Astrocyte (in vitro differentiated cells and primary cell): ENCODE measurements at regions not wholly inside any gene's neighbourhood (a gene's known extent, or its start where the extent isn't known, plus 50 kb on each side); places are given as distances from the start of the nearest gene placed in this dataset.

Experiments used
- DNase-seq: peaks from one replicate; pipeline ENCODE4 v3.0.0-alpha.2; 2010; ENCODE audit warnings: low read depth
- FAIRE-seq: peaks from 2 replicates; lab custom pipeline; 2011; peaks lifted over from hg19 to GRCh38; lab: Jason Lieb, UNC
- H2AFZ ChIP-seq: 2 replicates; pipeline ENCODE4 v1.6.0; 2012; ENCODE audit warnings: low read depth, low read length, inconsistent platforms
- H3K27ac ChIP-seq: 2 replicates; pipeline ENCODE4 v1.5.1; 2011; ENCODE audit warnings: low read depth, low read length, inconsistent platforms
- H3K27me3 ChIP-seq: 2 replicates; pipeline ENCODE4 v1.6.0; 2011; ENCODE audit warnings: low read length, inconsistent platforms; ENCODE audit not compliant: insufficient read depth
- H3K36me3 ChIP-seq: 2 replicates; pipeline ENCODE4 v1.5.1; 2011; ENCODE audit warnings: low read length, inconsistent platforms; ENCODE audit not compliant: insufficient read depth
- H3K4me1 ChIP-seq: 2 replicates; pipeline ENCODE4 v1.5.1; 2011; ENCODE audit warnings: low read length, inconsistent platforms; ENCODE audit not compliant: insufficient read depth
- H3K4me2 ChIP-seq: 2 replicates; pipeline ENCODE4 v1.6.0; 2012; ENCODE audit warnings: low read length, inconsistent platforms
- H3K4me3 ChIP-seq: 2 replicates; pipeline ENCODE4 v1.5.1; 2011; ENCODE audit warnings: low read depth, mild to moderate bottlenecking, low read length, inconsistent platforms; ENCODE audit not compliant: insufficient read depth
- H3K79me2 ChIP-seq: 2 replicates; pipeline ENCODE4 v1.6.0; 2012; ENCODE audit warnings: mild to moderate bottlenecking, low read length, inconsistent platforms; ENCODE audit not compliant: insufficient read depth
- H3K9ac ChIP-seq: 2 replicates; pipeline ENCODE4 v1.6.0; 2012; ENCODE audit warnings: mild to moderate bottlenecking, low read length, inconsistent platforms
- H3K9me3 ChIP-seq: 2 replicates; pipeline ENCODE4 v1.5.1; 2012; ENCODE audit warnings: low read depth, mild to moderate bottlenecking, low read length, inconsistent platforms; ENCODE audit not compliant: insufficient read depth
- H4K20me1 ChIP-seq: 2 replicates; pipeline ENCODE4 v1.6.0; 2012; ENCODE audit warnings: low read length, inconsistent platforms; ENCODE audit not compliant: insufficient read depth
- H3K27ac Mint-ChIP-seq: one replicate; pipeline ENCODE4 v1.8.0; 2021; ENCODE audit warnings: mild to moderate bottlenecking, mixed read lengths; ENCODE audit not compliant: unreplicated experiment
- H3K27me3 Mint-ChIP-seq: one replicate; pipeline ENCODE4 v1.8.0; 2021; ENCODE audit warnings: low read depth, mixed read lengths; ENCODE audit not compliant: unreplicated experiment
- H3K36me3 Mint-ChIP-seq: one replicate; pipeline ENCODE4 v1.8.0; 2021; ENCODE audit warnings: low read depth, mixed read lengths; ENCODE audit not compliant: unreplicated experiment
- H3K4me1 Mint-ChIP-seq: one replicate; pipeline ENCODE4 v1.8.0; 2021; ENCODE audit warnings: low read depth, mixed read lengths; ENCODE audit not compliant: unreplicated experiment
- H3K4me3 Mint-ChIP-seq: one replicate; pipeline ENCODE4 v1.8.0; 2021; ENCODE audit warnings: mild to moderate bottlenecking, moderate library complexity, mixed read lengths; ENCODE audit not compliant: unreplicated experiment
- H3K9me3 Mint-ChIP-seq: one replicate; pipeline ENCODE4 v1.8.0; 2021; ENCODE audit warnings: mild to moderate bottlenecking, mixed read lengths; ENCODE audit not compliant: unreplicated experiment
- CTCF ChIP-seq: IDR thresholded peaks from 2 replicates; pipeline ENCODE4 v1.5.1; 2011; ENCODE audit warnings: low read depth, mild to moderate bottlenecking, inconsistent platforms, low read length, moderate library complexity; ENCODE audit not compliant: insufficient read depth
- EZH2 ChIP-seq: IDR thresholded peaks from 2 replicates; pipeline ENCODE4 v1.6.1; 2012; ENCODE audit warnings: mild to moderate bottlenecking, low read length, inconsistent platforms; ENCODE audit not compliant: insufficient read depth

DNA sequence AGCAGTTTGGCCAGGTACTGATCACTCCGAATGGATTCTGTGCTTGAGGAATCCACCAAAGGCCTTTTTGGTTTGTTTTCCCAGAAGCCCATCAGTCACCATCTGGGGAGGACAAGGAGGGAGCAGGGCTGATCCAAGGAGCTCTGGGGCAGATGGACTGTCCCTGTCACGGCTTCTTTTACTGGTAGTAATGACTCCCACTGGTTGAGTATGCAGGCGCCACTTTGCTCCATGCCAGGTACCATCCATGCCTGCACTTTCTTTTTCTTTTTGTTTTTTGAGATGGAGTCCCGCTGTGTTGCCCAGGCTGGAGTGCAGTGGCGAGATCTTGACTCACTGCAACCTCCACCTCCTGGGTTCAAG lies 101.7 kb downstream of the UBIAD1 start:
- H3K9ac ChIP-seq: no peak overlapping the region
- H3K27me3 ChIP-seq: no peaks in the 10 kb centered on the region
- Mint-ChIP-seq H3K9me3 (peaks cover 2% of the 10 kb centered on the region), H3K4me3 (no peak overlapping the region), H3K4me1 (no peaks in the 10 kb centered on the region), H3K27ac (no peak overlapping the region), H3K27me3 (peaks cover 46% of the 10 kb centered on the region), H3K36me3 (no peaks in the 10 kb centered on the region)
- no peaks in the 10 kb centered on the region for H3K79me2 ChIP-seq
- no peak for FAIRE-seq
- H3K9me3 ChIP-seq: peaks cover 3% of the 10 kb centered on the region
- H4K20me1 ChIP-seq: no peaks in the 10 kb centered on the region
- H3K27ac ChIP-seq: no peak overlapping the region
- H3K4me1 ChIP-seq: no peaks in the 10 kb centered on the region
- no peak overlapping the region for H3K4me2 ChIP-seq
- H3K4me3 ChIP-seq: no peak overlapping the region
- no peaks in the 10 kb centered on the region for H3K36me3 ChIP-seq
- no peak overlapping the region for H2AFZ ChIP-seq
- TF ChIP-seq CTCF: no peak
- no peak for TF ChIP-seq EZH2
- no peak for DNase-seq

DNA sequence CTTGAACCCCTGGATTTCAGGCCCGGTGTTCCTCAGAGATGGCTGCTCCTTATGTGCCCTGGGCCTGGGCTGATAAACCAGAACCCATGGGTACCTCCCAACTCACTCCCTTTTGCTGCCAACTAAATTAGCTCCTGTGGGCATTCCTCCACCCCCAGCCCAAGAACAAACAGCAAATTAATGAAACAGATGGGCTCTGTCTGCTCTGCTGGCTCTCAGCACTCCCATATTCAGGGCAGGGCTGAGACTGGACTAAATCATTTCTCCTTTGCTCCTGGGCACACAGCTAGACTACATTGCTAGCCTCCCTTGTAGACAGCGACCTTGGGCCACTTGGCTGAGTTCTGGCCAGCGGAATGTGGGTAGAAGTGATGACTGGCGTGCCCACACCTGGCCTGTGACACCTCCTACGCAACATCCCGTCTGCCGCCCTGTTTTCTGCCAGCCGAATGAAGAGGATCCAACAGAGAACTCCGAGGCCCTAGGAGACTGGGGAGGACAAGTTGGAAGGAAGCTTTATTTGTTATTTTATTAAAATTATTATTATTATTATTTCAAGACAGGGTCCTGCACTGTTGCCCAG lies 101.9 kb upstream of the DISP3 start:
- Histone ChIP-seq H2AFZ (no peak overlapping the region), H3K4me1 (no peaks in the 10 kb centered on the region), H3K4me2 (no peak overlapping the region), H3K9me3 (peaks cover 3% of the 10 kb centered on the region), H3K27me3 (no peaks in the 10 kb centered on the region), H4K20me1 (no peaks in the 10 kb centered on the region), H3K79me2 (no peaks in the 10 kb centered on the region), H3K27ac (no peak overlapping the region), H3K36me3 (no peaks in the 10 kb centered on the region), H3K4me3 (no peak overlapping the region), H3K9ac (no peak overlapping the region)
- DNase-seq: no peak
- FAIRE-seq: no peak
- no peak for TF ChIP-seq EZH2
- TF ChIP-seq CTCF: no peak
- Mint-ChIP-seq H3K4me3 (no peak overlapping the region), H3K4me1 (no peaks in the 10 kb centered on the region), H3K27me3 (peaks cover 46% of the 10 kb centered on the region), H3K36me3 (no peaks in the 10 kb centered on the region), H3K27ac (no peak overlapping the region), H3K9me3 (peaks cover 6% of the 10 kb centered on the region)

DNA sequence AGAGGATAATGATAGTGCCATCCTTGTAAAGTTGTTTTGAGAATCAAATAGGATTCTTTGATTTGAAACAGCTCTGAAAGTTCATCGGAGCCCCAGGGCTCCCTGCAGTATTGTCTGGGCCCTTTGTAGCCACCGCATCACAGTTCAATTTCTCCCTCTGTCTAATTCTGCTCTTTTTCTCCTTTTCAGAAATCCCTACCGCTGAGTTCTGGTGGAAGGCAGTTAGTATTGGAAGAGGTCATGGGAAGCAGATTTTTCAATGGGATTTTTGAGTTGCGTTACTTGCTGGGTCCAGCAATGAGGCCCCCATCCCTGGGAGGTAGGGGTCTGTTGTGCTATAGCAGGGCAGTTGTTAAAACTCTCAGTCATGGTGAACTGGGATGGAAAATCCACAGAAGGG lies 101.0 kb upstream of the DISP3 start:
- no peaks in the 10 kb centered on the region for H3K36me3 Mint-ChIP-seq
- H3K9me3 ChIP-seq: peaks cover 3% of the 10 kb centered on the region
- DNase-seq: no peak
- no peak for TF ChIP-seq CTCF
- TF ChIP-seq EZH2: no peak
- H3K9ac ChIP-seq: no peak overlapping the region
- H3K36me3 ChIP-seq: no peaks in the 10 kb centered on the region
- no peak for FAIRE-seq
- H3K4me1 ChIP-seq: no peaks in the 10 kb centered on the region
- no peaks in the 10 kb centered on the region for H3K79me2 ChIP-seq
- no peak overlapping the region for H3K4me3 Mint-ChIP-seq
- H3K27me3 ChIP-seq: no peaks in the 10 kb centered on the region
- no peak overlapping the region for H3K4me2 ChIP-seq
- no peaks in the 10 kb centered on the region for H3K4me1 Mint-ChIP-seq
- peaks cover 6% of the 10 kb centered on the region for H3K9me3 Mint-ChIP-seq
- H3K27ac Mint-ChIP-seq: no peak overlapping the region
- no peak overlapping the region for H3K4me3 ChIP-seq
- H3K27me3 Mint-ChIP-seq: peaks cover 45% of the 10 kb centered on the region
- H3K27ac ChIP-seq: no peak overlapping the region
- no peak overlapping the region for H2AFZ ChIP-seq
- no peaks in the 10 kb centered on the region for H4K20me1 ChIP-seq
